Activated naive CD8-positive, alpha-beta T cell treated with anti-CD3 and anti-CD28 coated beads, Interleukin-2, amount 10 ng/mL, durations not matched to agents 7 days and 5 days (primary cell): ENCODE measurements at regions not wholly inside any gene's neighbourhood (a gene's known extent, or its start where the extent isn't known, plus 50 kb on each side); places are given as distances from the start of the nearest gene placed in this dataset.

ENCODE experiments used
- ATAC-seq: fragments of 150-1000 bp; cut with Tn5 transposase; one replicate; pipeline ENCODE4 v1.10.0; 2021; ENCODE audit warnings: low read depth, moderate library complexity
- POLR2A ChIA-PET: fragments of 350-600 bp; sonication (Branson Sonifier 250); formaldehyde crosslinking; loops from one replicate; lab custom pipeline; 2021; ENCODE audit warnings: antibody characterized with exemption; lab: Charles Lee
- DNase-seq: peaks from one replicate; pipeline ENCODE4 v3.0.0; 2021
- H3K27ac Mint-ChIP-seq: one replicate; pipeline ENCODE4 v1.8.0; 2022; ENCODE audit warnings: mild to moderate bottlenecking, mixed read lengths
- H3K27me3 Mint-ChIP-seq: one replicate; pipeline ENCODE4 v1.8.0; 2022; ENCODE audit warnings: mild to moderate bottlenecking, moderate library complexity, mixed read lengths
- H3K36me3 Mint-ChIP-seq: one replicate; pipeline ENCODE4 v1.8.0; 2021; ENCODE audit warnings: mild to moderate bottlenecking, mixed read lengths
- H3K4me1 Mint-ChIP-seq: one replicate; pipeline ENCODE4 v1.8.0; 2021; ENCODE audit warnings: mixed read lengths
- H3K4me3 Mint-ChIP-seq: one replicate; pipeline ENCODE4 v1.8.0; 2022; ENCODE audit warnings: mild to moderate bottlenecking, moderate library complexity, mixed read lengths
- H3K9me3 Mint-ChIP-seq: one replicate; pipeline ENCODE4 v1.8.0; 2021; ENCODE audit warnings: mixed read lengths

GRCh38 chr6:44615621-44616020 lies 228.1 kb downstream of the CDC5L start:
- ATAC-seq (no peak), DNase-seq (no peak)
- H3K36me3 Mint-ChIP-seq, result no peaks in the 10 kb centered on the region
- H3K9me3 Mint-ChIP-seq, result no peaks in the 10 kb centered on the region
- H3K4me1 Mint-ChIP-seq, result no peaks in the 10 kb centered on the region
- H3K27ac Mint-ChIP-seq, result no peak overlapping the region
- H3K27me3 Mint-ChIP-seq, result no peaks in the 10 kb centered on the region
- POLR2A ChIA-PET, result no interaction called here
- H3K4me3 Mint-ChIP-seq, result no peak overlapping the region

- H3K36me3 Mint-ChIP-seq, result no peaks in the 10 kb centered on the region
- no peaks in the 10 kb centered on the region for H3K4me1 Mint-ChIP-seq
- H3K27me3 Mint-ChIP-seq, result peaks cover 3% of the 10 kb centered on the region
- DNase-seq (no peak), ATAC-seq (no peak)
- POLR2A ChIA-PET, result no interaction called here
- no peak overlapping the region for H3K4me3 Mint-ChIP-seq
- no peaks in the 10 kb centered on the region for H3K9me3 Mint-ChIP-seq
- no peak overlapping the region for H3K27ac Mint-ChIP-seq
Measured at GRCh38 chr6:44617416-44617815, 229.9 kb downstream of the CDC5L start.

GRCh38 chr6:44618371-44618770 lies 230.9 kb downstream of the CDC5L start:
- Mint-ChIP-seq H3K9me3 (no peaks in the 10 kb centered on the region), H3K27me3 (peaks cover 3% of the 10 kb centered on the region), H3K36me3 (no peaks in the 10 kb centered on the region), H3K4me3 (no peak overlapping the region), H3K27ac (no peak overlapping the region), H3K4me1 (no peaks in the 10 kb centered on the region)
- ATAC-seq (no peak), DNase-seq (no peak)
- POLR2A ChIA-PET, result no interaction called here

- no peak for DNase-seq
- no peak for ATAC-seq
- Mint-ChIP-seq H3K4me1 (no peaks in the 10 kb centered on the region), H3K36me3 (no peaks in the 10 kb centered on the region), H3K27ac (no peak overlapping the region), H3K27me3 (peaks cover 3% of the 10 kb centered on the region), H3K4me3 (no peak overlapping the region), H3K9me3 (no peaks in the 10 kb centered on the region)
- POLR2A ChIA-PET, result no interaction called here
Measured at GRCh38 chr6:44620922-44621321, 233.4 kb downstream of the CDC5L start.

- Mint-ChIP-seq H3K36me3 (no peaks in the 10 kb centered on the region), H3K27me3 (peaks cover 3% of the 10 kb centered on the region), H3K9me3 (no peaks in the 10 kb centered on the region), H3K4me3 (no peak overlapping the region), H3K27ac (no peak overlapping the region), H3K4me1 (no peaks in the 10 kb centered on the region)
- POLR2A ChIA-PET, result no interaction called here
- ATAC-seq (no peak), DNase-seq (no peak)
Measured at GRCh38 chr6:44621846-44622245, 234.3 kb downstream of the CDC5L start.

GRCh38 chr6:44622555-44622954 lies 235.0 kb downstream of the CDC5L start:
- POLR2A ChIA-PET, result no interaction called here

GRCh38 chr6:44622956-44623355 lies 235.4 kb downstream of the CDC5L start:
- peaks cover 1% of the 10 kb centered on the region for H3K4me1 Mint-ChIP-seq
- ATAC-seq (no peak), DNase-seq (no peak)
- H3K27ac Mint-ChIP-seq, result no peak overlapping the region
- POLR2A ChIA-PET, result no interaction called here
- H3K27me3 Mint-ChIP-seq, result peaks cover 3% of the 10 kb centered on the region
- H3K36me3 Mint-ChIP-seq, result no peaks in the 10 kb centered on the region
- no peaks in the 10 kb centered on the region for H3K9me3 Mint-ChIP-seq
- H3K4me3 Mint-ChIP-seq, result no peak overlapping the region

More at GRCh38 chr6:44622555-44622954, 235.0 kb downstream of the CDC5L start:
- no peak for DNase-seq
- Mint-ChIP-seq H3K9me3 (no peaks in the 10 kb centered on the region), H3K4me3 (no peak overlapping the region), H3K4me1 (peaks cover under 1% of the 10 kb centered on the region), H3K27me3 (peaks cover 3% of the 10 kb centered on the region), H3K27ac (no peak overlapping the region), H3K36me3 (no peaks in the 10 kb centered on the region)
- no peak for ATAC-seq

GRCh38 chr6:44624226-44624625 lies 236.7 kb downstream of the CDC5L start:
- no peak for ATAC-seq
- Mint-ChIP-seq H3K4me3 (no peak overlapping the region), H3K4me1 (peaks cover 1% of the 10 kb centered on the region), H3K27me3 (peaks cover 7% of the 10 kb centered on the region), H3K36me3 (no peaks in the 10 kb centered on the region), H3K27ac (no peak overlapping the region), H3K9me3 (no peaks in the 10 kb centered on the region)
- DNase-seq, result no peak
- POLR2A ChIA-PET, result no interaction called here

GRCh38 chr6:44624936-44625573 lies 237.5 kb downstream of the CDC5L start:
- H3K4me3 Mint-ChIP-seq, result no peak overlapping the region
- H3K4me1 Mint-ChIP-seq, result peaks cover 1% of the 10 kb centered on the region
- no peak for ATAC-seq
- no peak for DNase-seq
- H3K27ac Mint-ChIP-seq, result no peak overlapping the region
- no peaks in the 10 kb centered on the region for H3K36me3 Mint-ChIP-seq
- peaks cover 7% of the 10 kb centered on the region for H3K27me3 Mint-ChIP-seq
- POLR2A ChIA-PET, result no interaction called here
- no peaks in the 10 kb centered on the region for H3K9me3 Mint-ChIP-seq

GRCh38 chr6:44625996-44626395 lies 238.5 kb downstream of the CDC5L start:
- H3K27ac Mint-ChIP-seq, result no peak overlapping the region
- ATAC-seq, result no peak

GRCh38 chr6:44626616-44627015 lies 239.1 kb downstream of the CDC5L start:
- H3K4me3 Mint-ChIP-seq, result no peak overlapping the region
- H3K36me3 Mint-ChIP-seq, result no peaks in the 10 kb centered on the region
- DNase-seq (no peak), ATAC-seq (no peak)
- no peaks in the 10 kb centered on the region for H3K9me3 Mint-ChIP-seq
- H3K4me1 Mint-ChIP-seq, result peaks cover 8% of the 10 kb centered on the region
- POLR2A ChIA-PET, result no interaction called here
- peaks cover 4% of the 10 kb centered on the region for H3K27me3 Mint-ChIP-seq
- H3K27ac Mint-ChIP-seq, result no peak overlapping the region

More at GRCh38 chr6:44625996-44626395, 238.5 kb downstream of the CDC5L start:
- no peak for DNase-seq
- H3K9me3 Mint-ChIP-seq, result no peaks in the 10 kb centered on the region
- POLR2A ChIA-PET, result no interaction called here
- no peaks in the 10 kb centered on the region for H3K36me3 Mint-ChIP-seq
- H3K4me1 Mint-ChIP-seq, result peaks cover 8% of the 10 kb centered on the region
- no peak overlapping the region for H3K4me3 Mint-ChIP-seq
- peaks cover 7% of the 10 kb centered on the region for H3K27me3 Mint-ChIP-seq

GRCh38 chr6:44627091-44627882 lies 239.8 kb downstream of the CDC5L start:
- H3K27me3 Mint-ChIP-seq, result peaks cover 4% of the 10 kb centered on the region
- peaks cover 8% of the 10 kb centered on the region for H3K4me1 Mint-ChIP-seq
- ATAC-seq (peak; percentile 26), DNase-seq (no peak)
- H3K27ac Mint-ChIP-seq, result no peak overlapping the region
- POLR2A ChIA-PET, result interaction anchor here (0.5 kb wide), 1 partner anchor 174 kb away, joined by 3 read pairs; no protein-coding TSS in a partner anchor
- no peaks in the 10 kb centered on the region for H3K36me3 Mint-ChIP-seq
- H3K4me3 Mint-ChIP-seq, result no peak overlapping the region
- no peaks in the 10 kb centered on the region for H3K9me3 Mint-ChIP-seq

GRCh38 chr6:44627883-44628271 lies 240.4 kb downstream of the CDC5L start:
- Mint-ChIP-seq H3K4me3 (no peak overlapping the region), H3K4me1 (peaks cover 8% of the 10 kb centered on the region), H3K27me3 (peaks cover 4% of the 10 kb centered on the region), H3K27ac (no peak overlapping the region), H3K9me3 (no peaks in the 10 kb centered on the region), H3K36me3 (no peaks in the 10 kb centered on the region)
- ATAC-seq (no peak), DNase-seq (no peak)
- POLR2A ChIA-PET, result no interaction called here

GRCh38 chr6:44628347-44628746 lies 240.8 kb downstream of the CDC5L start:
- H3K4me3 Mint-ChIP-seq, result no peak overlapping the region
- no peak for DNase-seq
- no peak overlapping the region for H3K27ac Mint-ChIP-seq
- H3K27me3 Mint-ChIP-seq, result peaks cover 4% of the 10 kb centered on the region
- no peaks in the 10 kb centered on the region for H3K36me3 Mint-ChIP-seq
- POLR2A ChIA-PET, result no interaction called here
- no peaks in the 10 kb centered on the region for H3K9me3 Mint-ChIP-seq
- H3K4me1 Mint-ChIP-seq, result peaks cover 8% of the 10 kb centered on the region
- no peak for ATAC-seq
